ENCODE measurements at regions not wholly inside any gene's neighbourhood (a gene's known extent, or its start where the extent isn't known, plus 50 kb on each side); places are given as distances from the start of the nearest gene placed in this dataset.

- H3K9ac ChIP-seq (ENCODE audit: low read length) = no peak overlapping the region
- 100% methylated on average over 1 of the region's 4 CpGs for WGBS (ENCODE audit: insufficient coverage)
- ChIA-PET POLR2A (no interaction called here), CTCF (no interaction called here)
- no peak overlapping the region for H3K4me2 ChIP-seq (replicated peaks; ENCODE audit: low read depth, low read length, poor library complexity, severe bottlenecking)
- no peak for DNase-seq
- H2AFZ ChIP-seq (ENCODE audit: insufficient read depth, low read depth, low read length, poor library complexity, severe bottlenecking) = no peak overlapping the region
- no peak overlapping the region for H3K4me3 ChIP-seq (ENCODE audit: control extremely low read depth in 1 of 5, extremely low read depth in 1 of 5, insufficient read depth in 1 of 5, low read depth in 2 of 5, low read length in 4 of 5)
- no peaks in the 10 kb centered on the region for H3K27me3 ChIP-seq (replicated peaks in 1 of 4; ENCODE audit: control extremely low read depth in 1 of 4, control insufficient read depth in 3 of 4, insufficient read depth in 4 of 4, low read length in 3 of 4)
- TF ChIP-seq CTCF (IDR thresholded peaks at IDR 0.05) = no peak
- no peak for TF ChIP-seq EZH2 (IDR thresholded peaks at IDR 0.05; ENCODE audit: borderline replicate concordance, insufficient read depth, low read depth, low read length, poor library complexity, severe bottlenecking)
- no peaks in the 10 kb centered on the region for H3K79me2 ChIP-seq (ENCODE audit: control insufficient read depth, insufficient read depth, low read length)
- H3K4me3 Mint-ChIP-seq = no peak overlapping the region
- H3K27ac Mint-ChIP-seq = no peak overlapping the region
- intact Hi-C loops (cut with micrococcal nuclease) = no loop called here
- H4K20me1 ChIP-seq (ENCODE audit: control insufficient read depth, insufficient read depth, low read length, poor library complexity, severe bottlenecking) = no peaks in the 10 kb centered on the region
- no peaks in the 10 kb centered on the region for H3K9me3 Mint-ChIP-seq (ENCODE audit: insufficient read depth)
- no peak overlapping the region for H3K27ac ChIP-seq (ENCODE audit: low read length in 2 of 2)
- no peaks in the 10 kb centered on the region for H3K4me1 Mint-ChIP-seq
- H3K4me1 ChIP-seq (ENCODE audit: control insufficient read depth in 2 of 2, insufficient read depth in 2 of 2, low read length in 2 of 2) = no peaks in the 10 kb centered on the region
- H3K36me3 ChIP-seq (replicated peaks in 1 of 2; ENCODE audit: control extremely low read depth in 1 of 2, control insufficient read depth in 1 of 2, extremely low read depth in 1 of 2, insufficient read depth in 2 of 2, low read length in 1 of 2) = no peaks in the 10 kb centered on the region
- no peak for ATAC-seq (ENCODE audit: low read depth)
- peaks cover 4% of the 10 kb centered on the region for H3K27me3 Mint-ChIP-seq
- H3K9me3 ChIP-seq (ENCODE audit: control extremely low read depth in 1 of 3, control insufficient read depth in 2 of 3, insufficient read depth in 1 of 3, low read length in 2 of 3) = no peaks in the 10 kb centered on the region
Observed at GRCh38 chr10:121101561-121101960, 250.4 kb downstream of the WDR11 start.

- ChIA-PET POLR2A (no interaction called here), CTCF (no interaction called here)
- Mint-ChIP-seq H3K4me1 (no peaks in the 10 kb centered on the region), H3K9me3 (ENCODE audit: insufficient read depth) (no peaks in the 10 kb centered on the region), H3K4me3 (no peak overlapping the region), H3K27me3 (peaks cover 4% of the 10 kb centered on the region), H3K27ac (no peak overlapping the region)
- H3K9me3 ChIP-seq (ENCODE audit: control extremely low read depth in 1 of 3, control insufficient read depth in 2 of 3, insufficient read depth in 1 of 3, low read length in 2 of 3) = no peaks in the 10 kb centered on the region
- ATAC-seq (ENCODE audit: low read depth) (no peak), DNase-seq (no peak)
- intact Hi-C loops (cut with micrococcal nuclease) = no loop called here
- H3K27me3 ChIP-seq (replicated peaks in 1 of 4; ENCODE audit: control extremely low read depth in 1 of 4, control insufficient read depth in 3 of 4, insufficient read depth in 4 of 4, low read length in 3 of 4) = no peaks in the 10 kb centered on the region
- H3K36me3 ChIP-seq (replicated peaks in 1 of 2; ENCODE audit: control extremely low read depth in 1 of 2, control insufficient read depth in 1 of 2, extremely low read depth in 1 of 2, insufficient read depth in 2 of 2, low read length in 1 of 2) = no peaks in the 10 kb centered on the region
- H4K20me1 ChIP-seq (ENCODE audit: control insufficient read depth, insufficient read depth, low read length, poor library complexity, severe bottlenecking) = no peaks in the 10 kb centered on the region
- H3K27ac ChIP-seq (ENCODE audit: low read length in 2 of 2) = no peak overlapping the region
- H3K4me3 ChIP-seq (ENCODE audit: control extremely low read depth in 1 of 5, extremely low read depth in 1 of 5, insufficient read depth in 1 of 5, low read depth in 2 of 5, low read length in 4 of 5) = no peak overlapping the region
- H2AFZ ChIP-seq (ENCODE audit: insufficient read depth, low read depth, low read length, poor library complexity, severe bottlenecking) = no peak overlapping the region
- H3K9ac ChIP-seq (ENCODE audit: low read length) = no peak overlapping the region
- no peaks in the 10 kb centered on the region for H3K79me2 ChIP-seq (ENCODE audit: control insufficient read depth, insufficient read depth, low read length)
- no peaks in the 10 kb centered on the region for H3K4me1 ChIP-seq (ENCODE audit: control insufficient read depth in 2 of 2, insufficient read depth in 2 of 2, low read length in 2 of 2)
- no peak overlapping the region for H3K4me2 ChIP-seq (replicated peaks; ENCODE audit: low read depth, low read length, poor library complexity, severe bottlenecking)
- 100% methylated on average over 3 of the region's 4 CpGs for WGBS (ENCODE audit: insufficient coverage)
- TF ChIP-seq EZH2 (IDR thresholded peaks at IDR 0.05; ENCODE audit: borderline replicate concordance, insufficient read depth, low read depth, low read length, poor library complexity, severe bottlenecking) (no peak), CTCF (IDR thresholded peaks at IDR 0.05) (no peak)
Observed at GRCh38 chr10:121102706-121103105, 251.5 kb downstream of the WDR11 start.

All from B cell (primary cell).